Calu3 (cell line): ENCODE measurements at regions not wholly inside any gene's neighbourhood (a gene's known extent, or its start where the extent isn't known, plus 50 kb on each side); places are given as distances from the start of the nearest gene placed in this dataset.

Experiments
- BruUV-seq: library from RNA; stranded (reverse); fragments of 400-500 nt; replicated peaks from 2 replicates; lab custom pipeline; 2021; lab: Mats Ljungman, UMichigan
- CTCF ChIA-PET: fragments of 300-600 bp; sonication (Branson Sonifier 250); formaldehyde crosslinking; loops from one replicate; lab custom pipeline; 2022; ENCODE audit warnings: antibody characterized with exemption; lab: Charles Lee
- DNase-seq: peaks from one replicate; pipeline ENCODE4 v3.0.0; 2022
- H3K27ac Mint-ChIP-seq: one replicate; pipeline ENCODE4 v1.8.0; 2022; ENCODE audit warnings: mixed read lengths; ENCODE audit not compliant: unreplicated experiment
- H3K27me3 Mint-ChIP-seq: one replicate; pipeline ENCODE4 v1.8.0; 2022; ENCODE audit warnings: mixed read lengths; ENCODE audit not compliant: unreplicated experiment
- H3K36me3 Mint-ChIP-seq: one replicate; pipeline ENCODE4 v1.8.0; 2022; ENCODE audit warnings: mild to moderate bottlenecking, moderate library complexity, mixed read lengths; ENCODE audit not compliant: insufficient read depth, unreplicated experiment
- H3K4me1 Mint-ChIP-seq: one replicate; pipeline ENCODE4 v1.8.0; 2022; ENCODE audit warnings: mild to moderate bottlenecking, low read depth, mixed read lengths; ENCODE audit not compliant: unreplicated experiment
- H3K4me3 Mint-ChIP-seq: one replicate; pipeline ENCODE4 v1.8.0; 2022; ENCODE audit warnings: mild to moderate bottlenecking, low read depth, moderate library complexity, mixed read lengths; ENCODE audit not compliant: unreplicated experiment
- H3K9me3 Mint-ChIP-seq: one replicate; pipeline ENCODE4 v1.8.0; 2022; ENCODE audit warnings: low read depth, mixed read lengths; ENCODE audit not compliant: unreplicated experiment
- intact Hi-C: fragments of 100-400 bp; cut with micrococcal nuclease; formaldehyde crosslinking; loops from one replicate; pipeline ENCODE4 v1.10.0; 2022; ENCODE audit not compliant: unreplicated experiment
- TF ChIP-seq, protein P1 (sequence below): fragments of 200-600 bp; IDR thresholded peaks from one replicate; pipeline ENCODE4 v1.8.0; 2022; ENCODE audit warnings: antibody characterized with exemption; ENCODE audit not compliant: unreplicated experiment

- no peak for DNase-seq
- BruUV-seq: no TSS peak
- H3K36me3 Mint-ChIP-seq: no peaks in the 10 kb centered on the region
- H3K4me3 Mint-ChIP-seq: no peak overlapping the region
- intact Hi-C loops: no loop called here
- no peaks in the 10 kb centered on the region for H3K9me3 Mint-ChIP-seq
- peaks cover 19% of the 10 kb centered on the region for H3K27me3 Mint-ChIP-seq
- H3K27ac Mint-ChIP-seq: no peak overlapping the region
- TF ChIP-seq, protein P1, sequence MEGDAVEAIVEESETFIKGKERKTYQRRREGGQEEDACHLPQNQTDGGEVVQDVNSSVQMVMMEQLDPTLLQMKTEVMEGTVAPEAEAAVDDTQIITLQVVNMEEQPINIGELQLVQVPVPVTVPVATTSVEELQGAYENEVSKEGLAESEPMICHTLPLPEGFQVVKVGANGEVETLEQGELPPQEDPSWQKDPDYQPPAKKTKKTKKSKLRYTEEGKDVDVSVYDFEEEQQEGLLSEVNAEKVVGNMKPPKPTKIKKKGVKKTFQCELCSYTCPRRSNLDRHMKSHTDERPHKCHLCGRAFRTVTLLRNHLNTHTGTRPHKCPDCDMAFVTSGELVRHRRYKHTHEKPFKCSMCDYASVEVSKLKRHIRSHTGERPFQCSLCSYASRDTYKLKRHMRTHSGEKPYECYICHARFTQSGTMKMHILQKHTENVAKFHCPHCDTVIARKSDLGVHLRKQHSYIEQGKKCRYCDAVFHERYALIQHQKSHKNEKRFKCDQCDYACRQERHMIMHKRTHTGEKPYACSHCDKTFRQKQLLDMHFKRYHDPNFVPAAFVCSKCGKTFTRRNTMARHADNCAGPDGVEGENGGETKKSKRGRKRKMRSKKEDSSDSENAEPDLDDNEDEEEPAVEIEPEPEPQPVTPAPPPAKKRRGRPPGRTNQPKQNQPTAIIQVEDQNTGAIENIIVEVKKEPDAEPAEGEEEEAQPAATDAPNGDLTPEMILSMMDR: no peak
- CTCF ChIA-PET: interaction anchor here (0.8 kb wide), 1 partner anchor 137 kb away, joined by 3 read pairs; no protein-coding TSS in a partner anchor
- no peaks in the 10 kb centered on the region for H3K4me1 Mint-ChIP-seq
These were observed 87.2 kb upstream of the TPRG1 start for GRCh38 chr3:189084620-189085019.

DNA sequence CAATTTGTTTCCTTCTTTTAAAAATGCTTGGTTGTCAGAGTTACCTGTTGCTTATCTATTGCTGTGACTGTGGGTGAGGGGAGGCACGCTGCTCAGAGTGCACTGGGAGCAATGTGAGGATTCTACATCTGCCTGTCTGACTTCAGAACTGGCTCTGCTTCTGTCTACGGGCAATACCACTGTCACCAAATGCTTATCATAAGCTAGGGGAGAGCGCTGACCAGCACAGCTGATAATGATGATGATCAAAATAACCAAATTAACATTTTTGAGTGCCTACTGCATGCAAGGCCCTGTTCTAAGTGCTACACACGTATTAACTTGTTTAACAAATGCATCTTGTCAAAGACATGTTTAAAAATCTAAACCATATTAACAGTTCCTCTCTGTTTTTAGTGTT, 79.2 kb upstream of the TPRG1 start:
- no TSS peak for BruUV-seq
- Mint-ChIP-seq H3K4me3 (no peak overlapping the region), H3K27ac (no peak overlapping the region)

GRCh38 chr3:189094539-189094938, 77.2 kb upstream of the TPRG1 start:
- no peaks in the 10 kb centered on the region for H3K9me3 Mint-ChIP-seq
- H3K27me3 Mint-ChIP-seq: no peaks in the 10 kb centered on the region
- no peaks in the 10 kb centered on the region for H3K4me1 Mint-ChIP-seq
- CTCF ChIA-PET: no interaction called here
- intact Hi-C loops: no loop called here
- BruUV-seq: no TSS peak
- H3K4me3 Mint-ChIP-seq: no peak overlapping the region
- TF ChIP-seq, protein P1: no peak
- H3K27ac Mint-ChIP-seq: no peak overlapping the region
- no peaks in the 10 kb centered on the region for H3K36me3 Mint-ChIP-seq
- no peak for DNase-seq

More for the DNA sequence above, 79.2 kb upstream of the TPRG1 start:
- Mint-ChIP-seq H3K4me1 (no peaks in the 10 kb centered on the region), H3K27me3 (peaks cover 19% of the 10 kb centered on the region), H3K9me3 (no peaks in the 10 kb centered on the region), H3K36me3 (no peaks in the 10 kb centered on the region)
- TF ChIP-seq, protein P1: no peak
- no peak for DNase-seq
- CTCF ChIA-PET: no interaction called here
- intact Hi-C loops: loop anchor here (1.0 kb wide), 1 partner anchor 36 kb away; no protein-coding TSS in a partner anchor

- Mint-ChIP-seq H3K9me3 (peaks cover 2% of the 10 kb centered on the region), H3K27me3 (no peaks in the 10 kb centered on the region), H3K4me3 (no peak overlapping the region), H3K36me3 (no peaks in the 10 kb centered on the region), H3K27ac (no peak overlapping the region), H3K4me1 (no peaks in the 10 kb centered on the region)
- intact Hi-C loops: no loop called here
- CTCF ChIA-PET: no interaction called here
- DNase-seq: no peak
- BruUV-seq: no TSS peak
- TF ChIP-seq, protein P1: no peak
These were observed 75.7 kb upstream of the TPRG1 start for GRCh38 chr3:189096092-189096491.
